ENCODE measurements at regions not wholly inside any gene's neighbourhood (a gene's known extent, or its start where the extent isn't known, plus 50 kb on each side); places are given as distances from the start of the nearest gene placed in this dataset.

DNA sequence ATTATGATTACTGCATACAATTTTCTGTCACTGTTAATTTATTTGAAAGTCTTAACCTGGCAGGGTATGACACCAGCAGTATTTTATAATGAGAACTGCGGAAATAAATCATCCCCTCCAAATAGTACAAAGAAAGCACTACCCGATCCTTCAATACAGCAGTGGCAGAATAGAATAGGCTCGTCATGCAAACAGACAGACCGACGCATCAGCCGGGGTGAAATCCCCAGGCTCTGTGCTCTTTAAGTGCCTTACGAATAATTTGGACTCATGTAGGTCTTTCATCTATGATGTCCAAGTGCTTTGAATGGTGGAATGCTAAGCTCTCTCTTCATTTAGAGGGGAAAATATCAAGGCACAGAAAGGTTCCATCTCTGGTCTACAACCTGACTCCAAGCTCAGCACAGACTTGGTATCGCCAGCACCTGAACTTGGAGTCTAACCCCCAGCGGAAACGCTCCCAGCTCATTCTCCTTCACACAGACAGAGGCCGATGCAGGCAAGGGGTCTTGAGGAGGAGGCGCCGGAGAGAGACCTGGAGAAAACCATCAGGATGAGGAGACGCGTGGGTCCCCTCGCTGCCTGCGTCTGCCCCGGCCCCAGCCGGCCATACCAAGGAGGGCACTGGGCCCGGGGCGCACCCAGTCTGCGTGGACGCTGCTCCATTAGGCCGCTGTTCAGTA lies 568.1 kb upstream of the MKI67 start:
- no peaks in the 10 kb centered on the region for H3K9me2 ChIP-seq
- H3K4me1 ChIP-seq (ENCODE audit: control insufficient read depth in 1 of 2, insufficient read depth in 2 of 2, low read depth in 1 of 2, low read length in 1 of 2), result peaks cover 0 to 8% of the 10 kb centered on the region in 2 experiments; a peak in 1 of 4 replicates
- no peaks in the 10 kb centered on the region for H3F3A ChIP-seq (replicated peaks; ENCODE audit: insufficient read depth)
- no peaks in the 10 kb centered on the region for H3K79me2 ChIP-seq (ENCODE audit: insufficient read depth)
- POLR2A ChIA-PET, result no interaction called here
- no peak overlapping the region for H3K4me2 ChIP-seq
- H3K4me3 ChIP-seq (ENCODE audit: low read depth in 2 of 2, low read length in 1 of 2), result no peak overlapping the region
- H3K27ac ChIP-seq (ENCODE audit: low read depth in 2 of 2, low read length in 1 of 2), result no peak overlapping the region
- H2AFZ ChIP-seq (ENCODE audit: low read depth), result no peak overlapping the region
- TF ChIP-seq, protein P1, sequence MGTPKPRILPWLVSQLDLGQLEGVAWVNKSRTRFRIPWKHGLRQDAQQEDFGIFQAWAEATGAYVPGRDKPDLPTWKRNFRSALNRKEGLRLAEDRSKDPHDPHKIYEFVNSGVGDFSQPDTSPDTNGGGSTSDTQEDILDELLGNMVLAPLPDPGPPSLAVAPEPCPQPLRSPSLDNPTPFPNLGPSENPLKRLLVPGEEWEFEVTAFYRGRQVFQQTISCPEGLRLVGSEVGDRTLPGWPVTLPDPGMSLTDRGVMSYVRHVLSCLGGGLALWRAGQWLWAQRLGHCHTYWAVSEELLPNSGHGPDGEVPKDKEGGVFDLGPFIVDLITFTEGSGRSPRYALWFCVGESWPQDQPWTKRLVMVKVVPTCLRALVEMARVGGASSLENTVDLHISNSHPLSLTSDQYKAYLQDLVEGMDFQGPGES (IDR thresholded peaks at IDR 0.05; ENCODE audit: low read depth, low read length), result no peak
- TF ChIP-seq, protein P2, sequence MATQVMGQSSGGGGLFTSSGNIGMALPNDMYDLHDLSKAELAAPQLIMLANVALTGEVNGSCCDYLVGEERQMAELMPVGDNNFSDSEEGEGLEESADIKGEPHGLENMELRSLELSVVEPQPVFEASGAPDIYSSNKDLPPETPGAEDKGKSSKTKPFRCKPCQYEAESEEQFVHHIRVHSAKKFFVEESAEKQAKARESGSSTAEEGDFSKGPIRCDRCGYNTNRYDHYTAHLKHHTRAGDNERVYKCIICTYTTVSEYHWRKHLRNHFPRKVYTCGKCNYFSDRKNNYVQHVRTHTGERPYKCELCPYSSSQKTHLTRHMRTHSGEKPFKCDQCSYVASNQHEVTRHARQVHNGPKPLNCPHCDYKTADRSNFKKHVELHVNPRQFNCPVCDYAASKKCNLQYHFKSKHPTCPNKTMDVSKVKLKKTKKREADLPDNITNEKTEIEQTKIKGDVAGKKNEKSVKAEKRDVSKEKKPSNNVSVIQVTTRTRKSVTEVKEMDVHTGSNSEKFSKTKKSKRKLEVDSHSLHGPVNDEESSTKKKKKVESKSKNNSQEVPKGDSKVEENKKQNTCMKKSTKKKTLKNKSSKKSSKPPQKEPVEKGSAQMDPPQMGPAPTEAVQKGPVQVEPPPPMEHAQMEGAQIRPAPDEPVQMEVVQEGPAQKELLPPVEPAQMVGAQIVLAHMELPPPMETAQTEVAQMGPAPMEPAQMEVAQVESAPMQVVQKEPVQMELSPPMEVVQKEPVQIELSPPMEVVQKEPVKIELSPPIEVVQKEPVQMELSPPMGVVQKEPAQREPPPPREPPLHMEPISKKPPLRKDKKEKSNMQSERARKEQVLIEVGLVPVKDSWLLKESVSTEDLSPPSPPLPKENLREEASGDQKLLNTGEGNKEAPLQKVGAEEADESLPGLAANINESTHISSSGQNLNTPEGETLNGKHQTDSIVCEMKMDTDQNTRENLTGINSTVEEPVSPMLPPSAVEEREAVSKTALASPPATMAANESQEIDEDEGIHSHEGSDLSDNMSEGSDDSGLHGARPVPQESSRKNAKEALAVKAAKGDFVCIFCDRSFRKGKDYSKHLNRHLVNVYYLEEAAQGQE (IDR thresholded peaks at IDR 0.05; ENCODE audit: low read depth, low read length), result no peak
- no peak for TF ChIP-seq NFIC (IDR thresholded peaks at IDR 0.05; ENCODE audit: borderline replicate concordance)
- no peak for TF ChIP-seq CHD2 (IDR thresholded peaks at IDR 0.05; ENCODE audit: low read length, partially characterized antibody)
- TF ChIP-seq ELF1 (IDR thresholded peaks at IDR 0.05), result no peak
- TF ChIP-seq ZBTB33 (IDR thresholded peaks at IDR 0.05; ENCODE audit: borderline replicate concordance, low read depth), result no peak
- TF ChIP-seq USF1 (IDR thresholded peaks at IDR 0.05; ENCODE audit: borderline replicate concordance, low read depth), result no peak
- TF ChIP-seq RAD21 (IDR thresholded peaks at IDR 0.05; ENCODE audit: low read length), result no peak
- no peak for TF ChIP-seq FOSL2 (IDR thresholded peaks at IDR 0.05; ENCODE audit: borderline replicate concordance, low read depth)
- no peak for TF ChIP-seq PBX3 (IDR thresholded peaks at IDR 0.05)
- no peak for TF ChIP-seq MXI1 (IDR thresholded peaks at IDR 0.05; ENCODE audit: low read depth, low read length)
- no peak for TF ChIP-seq RCOR1 (IDR thresholded peaks at IDR 0.05; ENCODE audit: low read length)
- no peak for TF ChIP-seq YY1 (IDR thresholded peaks at IDR 0.05; ENCODE audit: low read depth)
- TF ChIP-seq POLR2AphosphoS5 (IDR thresholded peaks at IDR 0.05; ENCODE audit: low read depth, low read length), result no peak
- TF ChIP-seq MAX (IDR thresholded peaks at IDR 0.05; ENCODE audit: low read depth), result no peak
- TF ChIP-seq GATA2 (CRISPR knock-in tag; IDR thresholded peaks at IDR 0.05), result no peak
- no peak for TF ChIP-seq SIN3A (IDR thresholded peaks at IDR 0.05; ENCODE audit: borderline replicate concordance, low read depth, low read length)
- no peak for TF ChIP-seq FOXM1 (IDR thresholded peaks at IDR 0.05; ENCODE audit: low read depth)
- no peaks in the 10 kb centered on the region for H3K9me3 ChIP-seq
- H3K27me3 ChIP-seq (ENCODE audit: insufficient read depth), result no peaks in the 10 kb centered on the region
- H3K9ac ChIP-seq, result no peak overlapping the region
- no peak for DNase-seq
- no peaks in the 10 kb centered on the region for H4K20me1 ChIP-seq (ENCODE audit: insufficient read depth)
- H3K36me3 ChIP-seq (replicated peaks in 1 of 2; ENCODE audit: control insufficient read depth in 1 of 2, insufficient read depth in 2 of 2, low read length in 1 of 2), result no peaks in the 10 kb centered on the region
- CTCF ChIA-PET, result interaction anchor here (0.9 to 1.1 kb wide), 2 partner anchors 14 to 26 kb away, joined by 3 read pairs; no protein-coding TSS in a partner anchor
- 75% methylated on average over 17 of the region's 24 CpGs for WGBS (ENCODE audit: low lambda C conversion rate)
